Body of pancreas (tissue), 4 donors: ENCODE measurements at regions not wholly inside any gene's neighbourhood (a gene's known extent, or its start where the extent isn't known, plus 50 kb on each side); places are given as distances from the start of the nearest gene placed in this dataset.

Experiments used
- ATAC-seq: fragments of 150-250 bp; one replicate; pipeline ENCODE4 v1.9.1; 2016
- DNase-seq, 4 donors: peaks; one replicate each; pipeline ENCODE4 v3.0.0-alpha.2; 2019
- H3K27ac ChIP-seq, 4 donors: fragments of 200-600 bp; sonication (generic); 1 replicate in 3 of 4; 2 replicates in 1 of 4; pipeline versions ENCODE4 v1.5.1 to v1.6.1; 2016 to 2019; ENCODE audit warnings: mild to moderate bottlenecking in 1 of 4, mixed read lengths in 1 of 4, moderate library complexity in 1 of 4
- H3K27me3 ChIP-seq, 2 donors: fragments of 200-600 bp; sonication (generic); one replicate each; pipeline ENCODE4 v1.6.0; 2016; ENCODE audit warnings: mild to moderate bottlenecking in 1 of 2
- H3K36me3 ChIP-seq, 2 donors: fragments of 200-600 bp; sonication (generic); replicated peaks in 1 of 2; 2 replicates each; pipeline ENCODE4 v1.5.1; 2016; ENCODE audit warnings: low read depth in 2 of 2; ENCODE audit not compliant: insufficient read depth in 1 of 2
- H3K4me1 ChIP-seq: fragments of 200-600 bp; sonication (generic); one replicate; pipeline ENCODE4 v1.6.0; 2016
- H3K4me3 ChIP-seq, 2 donors: fragments of 200-600 bp; sonication (generic); 1 replicate in 1 of 2; 2 replicates in 1 of 2; pipeline ENCODE4 v1.5.1; 2016 to 2019
- H3K9me3 ChIP-seq, 3 donors: fragments of 200-600 bp; sonication (generic); 1 replicate in 2 of 3; 2 replicates in 1 of 3; pipeline ENCODE4 v1.5.1; 2016
- CTCF ChIP-seq, 7 experiments: fragments of 450-650 bp in 4 of 7; fragments of 200-600 bp in 3 of 7; sonication (generic) in 3 of 7; IDR thresholded peaks; one replicate each; pipeline ENCODE4 v1.5.1; 2016 to 2019; ENCODE audit warnings: antibody characterized with exemption in 7 of 7
- POLR2A ChIP-seq, 3 donors: fragments of 450-650 bp; IDR thresholded peaks; one replicate each; pipeline ENCODE4 v1.6.1; 2016; ENCODE audit warnings: antibody characterized with exemption in 3 of 3, mild to moderate bottlenecking in 2 of 3
- WGBS, 2 donors: methylation state at CpG; one replicate each; pipeline ENCODE4 v1.1.5; 2017; 5-methylcytosine and 5-hydroxymethylcytosine counted together
- intact Hi-C: fragments of 100-400 bp; cut with DNase I; formaldehyde crosslinking; loops from one replicate; pipeline ENCODE4 v1.15.1; 2023

- no peak for ATAC-seq
- DNase-seq: no peak
Measured at GRCh38 chr2:8427211-8427610, 254.6 kb upstream of the ID2 start.

GRCh38 chr2:8430628-8431027 lies 251.2 kb upstream of the ID2 start:
- TF ChIP-seq CTCF (IDR thresholded peaks at IDR 0.05): no peak
- no peak for TF ChIP-seq POLR2A (IDR thresholded peaks at IDR 0.05)
- Histone ChIP-seq H3K9me3 (no peaks in the 10 kb centered on the region), H3K27ac (no peak overlapping the region), H3K36me3 (no peaks in the 10 kb centered on the region), H3K4me1 (no peaks in the 10 kb centered on the region), H3K4me3 (no peak overlapping the region), H3K27me3 (no peaks in the 10 kb centered on the region)
- DNase-seq (no peak), ATAC-seq (no peak)
- intact Hi-C loops: no loop called here
- WGBS, 2 donors: 83 to 97% methylated on average over 4 of the region's 4 CpGs

More at GRCh38 chr2:8427211-8427610, 254.6 kb upstream of the ID2 start:
- Histone ChIP-seq H3K27ac (no peak overlapping the region), H3K27me3 (no peaks in the 10 kb centered on the region), H3K9me3 (no peaks in the 10 kb centered on the region), H3K4me1 (no peaks in the 10 kb centered on the region), H3K4me3 (no peak overlapping the region), H3K36me3 (no peaks in the 10 kb centered on the region)
- TF ChIP-seq CTCF (IDR thresholded peaks at IDR 0.05) (no peak), POLR2A (IDR thresholded peaks at IDR 0.05) (no peak)
- WGBS, 2 donors: 89 to 96% methylated on average over 4 of the region's 4 CpGs
- intact Hi-C loops: no loop called here

GRCh38 chr2:8431446-8432125 lies 250.3 kb upstream of the ID2 start:
- TF ChIP-seq POLR2A (IDR thresholded peaks at IDR 0.05) (no peak), CTCF (IDR thresholded peaks at IDR 0.05) (no peak)
- no peaks in the 10 kb centered on the region for H3K9me3 ChIP-seq
- 84 to 86% methylated on average over 3 of the region's 3 CpGs for WGBS, 2 donors
- intact Hi-C loops: no loop called here
- H3K27me3 ChIP-seq: no peaks in the 10 kb centered on the region
- H3K4me3 ChIP-seq: no peak overlapping the region
- no peaks in the 10 kb centered on the region for H3K4me1 ChIP-seq
- no peak overlapping the region for H3K27ac ChIP-seq
- no peak for ATAC-seq
- no peaks in the 10 kb centered on the region for H3K36me3 ChIP-seq
- DNase-seq: no peak

- no peaks in the 10 kb centered on the region for H3K4me1 ChIP-seq
- no peaks in the 10 kb centered on the region for H3K36me3 ChIP-seq
- ATAC-seq (no peak), DNase-seq (no peak)
- intact Hi-C loops: no loop called here
- no peaks in the 10 kb centered on the region for H3K27me3 ChIP-seq
- no peak overlapping the region for H3K4me3 ChIP-seq
- H3K27ac ChIP-seq: no peak overlapping the region
- WGBS, 2 donors: 84 to 96% methylated on average over 7 to 9 of the region's 9 CpGs
- H3K9me3 ChIP-seq: no peaks in the 10 kb centered on the region
- no peak for TF ChIP-seq POLR2A (IDR thresholded peaks at IDR 0.05)
- no peak for TF ChIP-seq CTCF (IDR thresholded peaks at IDR 0.05)
Measured at GRCh38 chr2:8432706-8433336, 249.0 kb upstream of the ID2 start.

GRCh38 chr2:8433390-8433789 lies 248.5 kb upstream of the ID2 start:
- ATAC-seq (no peak), DNase-seq (no peak)
- Histone ChIP-seq H3K27me3 (no peaks in the 10 kb centered on the region), H3K4me1 (no peaks in the 10 kb centered on the region), H3K4me3 (no peak overlapping the region), H3K36me3 (no peaks in the 10 kb centered on the region), H3K27ac (no peak overlapping the region), H3K9me3 (no peaks in the 10 kb centered on the region)
- no peak for TF ChIP-seq CTCF (IDR thresholded peaks at IDR 0.05)
- no peak for TF ChIP-seq POLR2A (IDR thresholded peaks at IDR 0.05)
- intact Hi-C loops: no loop called here
- WGBS, 2 donors: 95 to 96% methylated on average over 3 of the region's 3 CpGs
